SK-N-SH (cell line): ENCODE measurements at regions not wholly inside any gene's neighbourhood (a gene's known extent, or its start where the extent isn't known, plus 50 kb on each side); places are given as distances from the start of the nearest gene placed in this dataset.
"Not testable (repeated sequence)": the region's sequence is repeated elsewhere in the genome, so short reads cannot be mapped to it uniquely, and the experiment has no call there.

Experiments used
- CTCF ChIA-PET: fragments of 300-600, 350-600 bp; formaldehyde crosslinking; extraction: SDS; loops from one replicate; lab custom pipeline; 2021; lab: Yijun Ruan, JAX
- POLR2A ChIA-PET: fragments of 350-600 bp; sonication (Branson Sonifier 250); formaldehyde crosslinking; extraction: SDS; loops from one replicate; lab custom pipeline; 2020; ENCODE audit warnings: antibody characterized with exemption, inconsistent platforms; lab: Yijun Ruan, JAX
- DNase-seq: peaks from one replicate; pipeline ENCODE4 v3.0.0; 2012
- H2AFZ ChIP-seq: fragments of 200-600 bp; sonication (generic); 2 replicates; pipeline ENCODE4 v1.8.1; 2016; ENCODE audit warnings: antibody characterized with exemption, mild to moderate bottlenecking, low read depth
- H3F3A ChIP-seq: fragments of 200-600 bp; sonication (generic); replicated peaks from 2 replicates; pipeline ENCODE3; 2016; ENCODE audit warnings: antibody characterized with exemption, mild to moderate bottlenecking; ENCODE audit not compliant: insufficient read depth
- H3K27ac ChIP-seq, 2 experiments: fragments of 200-500 bp in 1 of 2; fragments of 200-600 bp in 1 of 2; sonication (Bioruptor generic) in 1 of 2; sonication (generic), shearing (Covaris generic) in 1 of 2; 2 replicates each; pipeline versions ENCODE4 v1.5.1 to v1.6.1; 2014 to 2016; ENCODE audit warnings: low read depth in 2 of 2, inconsistent platforms in 1 of 2, low read length in 1 of 2, mild to moderate bottlenecking in 1 of 2, mixed read lengths in 1 of 2
- H3K27me3 ChIP-seq: fragments of 200-600 bp; sonication (generic), shearing (Covaris generic); 2 replicates; pipeline ENCODE4 v1.6.1; 2016; ENCODE audit warnings: mixed run types; ENCODE audit not compliant: insufficient read depth
- H3K36me3 ChIP-seq, 2 experiments: fragments of 200-500 bp in 1 of 2; fragments of 200-600 bp in 1 of 2; sonication (Bioruptor generic) in 1 of 2; sonication (generic) in 1 of 2; replicated peaks in 1 of 2; 2 replicates each; pipeline versions ENCODE3 to v1.5.1; 2014 to 2016; ENCODE audit warnings: low read length in 1 of 2, mild to moderate bottlenecking in 1 of 2; ENCODE audit not compliant: insufficient read depth in 2 of 2, control insufficient read depth in 1 of 2
- H3K4me1 ChIP-seq, 2 experiments: fragments of 200-500 bp in 1 of 2; fragments of 200-600 bp in 1 of 2; sonication (Bioruptor generic) in 1 of 2; sonication (generic), shearing (Covaris generic) in 1 of 2; 2 replicates each; pipeline versions ENCODE4 v1.5.1 to v1.6.1; 2014 to 2016; ENCODE audit warnings: low read depth in 1 of 2, low read length in 1 of 2, mixed run types in 1 of 2; ENCODE audit not compliant: insufficient read depth in 2 of 2, control insufficient read depth in 1 of 2
- H3K4me2 ChIP-seq: fragments of 200-600 bp; sonication (generic), shearing (Covaris generic); 2 replicates; pipeline ENCODE4 v1.6.1; 2017; ENCODE audit warnings: mixed run types
- H3K4me3 ChIP-seq, 2 experiments: fragments of 200-500 bp in 1 of 2; fragments of 200-600 bp in 1 of 2; sonication (Bioruptor generic) in 1 of 2; sonication (generic), shearing (Covaris generic) in 1 of 2; 2 replicates each; pipeline versions ENCODE4 v1.5.1 to v1.8.1; 2014 to 2016; ENCODE audit warnings: low read depth in 2 of 2, inconsistent platforms in 1 of 2, low read length in 1 of 2, mild to moderate bottlenecking in 1 of 2, mixed read lengths in 1 of 2, moderate library complexity in 1 of 2
- H3K79me2 ChIP-seq: fragments of 200-600 bp; sonication (generic); 2 replicates; pipeline ENCODE4 v1.8.1; 2017; ENCODE audit warnings: mild to moderate bottlenecking; ENCODE audit not compliant: insufficient read depth
- H3K9ac ChIP-seq: fragments of 200-600 bp; sonication (generic); 2 replicates; pipeline ENCODE4 v1.6.1; 2017; ENCODE audit warnings: mixed run types
- H3K9me2 ChIP-seq: fragments of 200-600 bp; sonication (generic); 2 replicates; pipeline ENCODE4 v1.6.1; 2017; ENCODE audit warnings: mixed run types
- H3K9me3 ChIP-seq: fragments of 200-600 bp; sonication (generic); 2 replicates; pipeline ENCODE4 v1.6.1; 2017; ENCODE audit warnings: mixed run types, mild to moderate bottlenecking, moderate library complexity
- H4K20me1 ChIP-seq: fragments of 200-600 bp; sonication (generic); 2 replicates; pipeline ENCODE4 v1.6.1; 2017; ENCODE audit warnings: mild to moderate bottlenecking, mixed run types; ENCODE audit not compliant: insufficient read depth
- EP300 ChIP-seq, 2 experiments: IDR thresholded peaks; 2 replicates each; pipeline versions ENCODE4 v1.4.0 to v1.6.1; 2012; ENCODE audit warnings: borderline replicate concordance in 1 of 2, low read depth in 1 of 2, low read length in 1 of 2
- FOXM1 ChIP-seq: IDR thresholded peaks from 2 replicates; pipeline ENCODE4 v1.4.0; 2012; ENCODE audit warnings: low read depth, mild to moderate bottlenecking
- MEF2A ChIP-seq: IDR thresholded peaks from 2 replicates; pipeline ENCODE4 v1.4.0; 2012; ENCODE audit warnings: low read depth, borderline replicate concordance
- RFX5 ChIP-seq: IDR thresholded peaks from 2 replicates; pipeline ENCODE4 v1.6.1; 2012; ENCODE audit warnings: mild to moderate bottlenecking, improper control_type of control experiment, low read length
- RXRA ChIP-seq: IDR thresholded peaks from 2 replicates; pipeline ENCODE4 v1.4.0; 2012; ENCODE audit warnings: low read depth, mild to moderate bottlenecking, borderline replicate concordance
- SIN3A ChIP-seq: IDR thresholded peaks from 2 replicates; pipeline ENCODE4 v1.6.1; 2012; ENCODE audit warnings: low read depth, mild to moderate bottlenecking, low read length, moderate library complexity, borderline replicate concordance
- SMC3 ChIP-seq: IDR thresholded peaks from 2 replicates; pipeline ENCODE4 v1.6.1; 2012; ENCODE audit warnings: low read depth, low read length, improper control_type of control experiment
- TAF1 ChIP-seq: IDR thresholded peaks from 2 replicates; pipeline ENCODE4 v1.6.1; 2012; ENCODE audit warnings: low read depth, mild to moderate bottlenecking, low read length, moderate library complexity, borderline replicate concordance
- TCF12 ChIP-seq: IDR thresholded peaks from 2 replicates; pipeline ENCODE4 v1.4.0; 2012
- YY1 ChIP-seq: IDR thresholded peaks from 2 replicates; pipeline ENCODE4 v1.4.0; 2012; ENCODE audit warnings: low read depth, mild to moderate bottlenecking
- WGBS: methylation state at CpG from one replicate; pipeline ENCODE4 v1.1.6; 2017; ENCODE audit warnings: low lambda C conversion rate; 5-methylcytosine and 5-hydroxymethylcytosine counted together
- TF ChIP-seq, protein P1 (sequence below): IDR thresholded peaks from 2 replicates; pipeline ENCODE4; 2012
- TF ChIP-seq, protein P2 (sequence below): fragments of 150-350 bp; IDR thresholded peaks from 2 replicates; pipeline ENCODE4 v1.6.1; 2016; ENCODE audit warnings: mild to moderate bottlenecking, low read depth, low read length
- TF ChIP-seq, protein P3 (sequence below): IDR thresholded peaks from 2 replicates; pipeline ENCODE4 v1.4.0; 2012; ENCODE audit warnings: low read depth
- TF ChIP-seq, protein P4 (sequence below): fragments of 200-600 bp; sonication (generic); IDR thresholded peaks from 2 replicates; pipeline ENCODE4 v1.6.1; 2017; ENCODE audit warnings: antibody characterized with exemption, mild to moderate bottlenecking, moderate library complexity

DNA sequence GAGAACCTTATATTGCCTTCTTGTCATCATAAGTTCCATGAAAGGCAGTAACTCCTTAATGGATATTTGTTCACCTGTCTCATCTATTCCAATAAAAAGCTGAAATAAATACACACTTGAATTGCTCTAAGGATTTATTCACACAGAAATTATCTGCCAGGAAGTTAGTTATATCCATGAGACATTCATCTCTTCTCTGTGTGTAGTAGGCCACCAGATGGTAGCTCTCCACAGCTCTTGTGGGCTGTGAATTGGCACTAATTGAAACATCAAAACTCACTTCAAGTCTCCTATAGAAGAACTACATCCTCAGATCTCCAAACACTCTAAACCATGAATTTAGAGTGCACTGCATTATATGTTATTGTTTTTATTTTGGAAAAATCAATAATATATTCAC is 189.6 kb downstream of the DSC3 start:
- Histone ChIP-seq H3K9ac (no peak overlapping the region), H3K27ac (no peak overlapping the region), H3K9me3 (no peaks in the 10 kb centered on the region), H3K4me2 (no peak overlapping the region), H2AFZ (no peak overlapping the region), H3F3A (no peaks in the 10 kb centered on the region), H3K4me1 (no peaks in the 10 kb centered on the region), H3K9me2 (no peaks in the 10 kb centered on the region), H3K79me2 (no peaks in the 10 kb centered on the region), H4K20me1 (no peaks in the 10 kb centered on the region), H3K36me3 (no peaks in the 10 kb centered on the region), H3K4me3 (no peak overlapping the region), H3K27me3 (no peaks in the 10 kb centered on the region)
- DNase-seq: no peak
- TF ChIP-seq FOXM1: no peak
- TF ChIP-seq TAF1: no peak
- TF ChIP-seq, protein P1, sequence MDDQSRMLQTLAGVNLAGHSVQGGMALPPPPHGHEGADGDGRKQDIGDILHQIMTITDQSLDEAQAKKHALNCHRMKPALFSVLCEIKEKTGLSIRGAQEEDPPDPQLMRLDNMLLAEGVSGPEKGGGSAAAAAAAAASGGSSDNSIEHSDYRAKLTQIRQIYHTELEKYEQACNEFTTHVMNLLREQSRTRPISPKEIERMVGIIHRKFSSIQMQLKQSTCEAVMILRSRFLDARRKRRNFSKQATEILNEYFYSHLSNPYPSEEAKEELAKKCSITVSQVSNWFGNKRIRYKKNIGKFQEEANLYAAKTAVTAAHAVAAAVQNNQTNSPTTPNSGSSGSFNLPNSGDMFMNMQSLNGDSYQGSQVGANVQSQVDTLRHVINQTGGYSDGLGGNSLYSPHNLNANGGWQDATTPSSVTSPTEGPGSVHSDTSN: no peak
- no peak for TF ChIP-seq YY1
- no peak for TF ChIP-seq SIN3A
- no peak for TF ChIP-seq EP300 (IDR thresholded peaks at IDR 0.05; ENCODE audit: borderline replicate concordance in 1 of 2, low read depth in 1 of 2, low read length in 1 of 2)
- ChIA-PET POLR2A (no interaction called here), CTCF (no interaction called here)

DNA sequence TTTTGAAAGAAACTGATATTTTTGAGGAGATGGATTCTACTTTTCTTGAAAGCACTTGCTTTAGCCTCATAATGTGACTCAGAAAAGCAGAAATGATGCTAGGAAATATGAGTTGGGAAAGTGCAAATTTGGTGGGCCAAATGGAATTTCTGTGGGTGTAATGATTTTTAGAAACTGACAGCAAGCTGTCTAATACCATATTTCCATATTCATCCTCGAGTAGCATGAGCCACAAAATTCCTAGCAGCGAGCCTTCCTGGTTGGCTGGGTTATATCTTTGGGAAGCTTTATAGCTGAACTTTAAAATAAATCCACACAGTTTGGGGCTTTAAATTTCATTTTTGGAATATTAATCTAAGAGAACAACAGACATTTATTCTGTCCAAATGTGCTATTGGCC is 190.0 kb downstream of the DSC3 start:
- no peaks in the 10 kb centered on the region for H3K79me2 ChIP-seq
- CTCF ChIA-PET: no interaction called here
- TF ChIP-seq, protein P2, sequence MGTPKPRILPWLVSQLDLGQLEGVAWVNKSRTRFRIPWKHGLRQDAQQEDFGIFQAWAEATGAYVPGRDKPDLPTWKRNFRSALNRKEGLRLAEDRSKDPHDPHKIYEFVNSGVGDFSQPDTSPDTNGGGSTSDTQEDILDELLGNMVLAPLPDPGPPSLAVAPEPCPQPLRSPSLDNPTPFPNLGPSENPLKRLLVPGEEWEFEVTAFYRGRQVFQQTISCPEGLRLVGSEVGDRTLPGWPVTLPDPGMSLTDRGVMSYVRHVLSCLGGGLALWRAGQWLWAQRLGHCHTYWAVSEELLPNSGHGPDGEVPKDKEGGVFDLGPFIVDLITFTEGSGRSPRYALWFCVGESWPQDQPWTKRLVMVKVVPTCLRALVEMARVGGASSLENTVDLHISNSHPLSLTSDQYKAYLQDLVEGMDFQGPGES: no peak
- TF ChIP-seq, protein P3, sequence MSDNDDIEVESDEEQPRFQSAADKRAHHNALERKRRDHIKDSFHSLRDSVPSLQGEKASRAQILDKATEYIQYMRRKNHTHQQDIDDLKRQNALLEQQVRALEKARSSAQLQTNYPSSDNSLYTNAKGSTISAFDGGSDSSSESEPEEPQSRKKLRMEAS: no peak
- TF ChIP-seq, protein P4, sequence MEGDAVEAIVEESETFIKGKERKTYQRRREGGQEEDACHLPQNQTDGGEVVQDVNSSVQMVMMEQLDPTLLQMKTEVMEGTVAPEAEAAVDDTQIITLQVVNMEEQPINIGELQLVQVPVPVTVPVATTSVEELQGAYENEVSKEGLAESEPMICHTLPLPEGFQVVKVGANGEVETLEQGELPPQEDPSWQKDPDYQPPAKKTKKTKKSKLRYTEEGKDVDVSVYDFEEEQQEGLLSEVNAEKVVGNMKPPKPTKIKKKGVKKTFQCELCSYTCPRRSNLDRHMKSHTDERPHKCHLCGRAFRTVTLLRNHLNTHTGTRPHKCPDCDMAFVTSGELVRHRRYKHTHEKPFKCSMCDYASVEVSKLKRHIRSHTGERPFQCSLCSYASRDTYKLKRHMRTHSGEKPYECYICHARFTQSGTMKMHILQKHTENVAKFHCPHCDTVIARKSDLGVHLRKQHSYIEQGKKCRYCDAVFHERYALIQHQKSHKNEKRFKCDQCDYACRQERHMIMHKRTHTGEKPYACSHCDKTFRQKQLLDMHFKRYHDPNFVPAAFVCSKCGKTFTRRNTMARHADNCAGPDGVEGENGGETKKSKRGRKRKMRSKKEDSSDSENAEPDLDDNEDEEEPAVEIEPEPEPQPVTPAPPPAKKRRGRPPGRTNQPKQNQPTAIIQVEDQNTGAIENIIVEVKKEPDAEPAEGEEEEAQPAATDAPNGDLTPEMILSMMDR: no peak
- TF ChIP-seq TCF12: no peak
- TF ChIP-seq MEF2A: no peak
- no peak for TF ChIP-seq EP300 (IDR thresholded peaks at IDR 0.05; ENCODE audit: borderline replicate concordance in 1 of 2, low read depth in 1 of 2, low read length in 1 of 2)
- TF ChIP-seq RFX5: no peak
- TF ChIP-seq SMC3: no peak
- no peak for TF ChIP-seq RXRA
- TF ChIP-seq, all 33 proteins: peak for 0
- no peaks in the 10 kb centered on the region for H3K9me2 ChIP-seq
- H3K4me3 ChIP-seq: no peak overlapping the region
- H3K4me2 ChIP-seq: no peak overlapping the region
- no peak for DNase-seq
- no peaks in the 10 kb centered on the region for H3K9me3 ChIP-seq
- no peak overlapping the region for H3K27ac ChIP-seq
- WGBS: 0% methylated on average over 2 of the region's 2 CpGs
- no peaks in the 10 kb centered on the region for H3K4me1 ChIP-seq
- no peak overlapping the region for H2AFZ ChIP-seq
- POLR2A ChIA-PET: no interaction called here
- no peak overlapping the region for H3K9ac ChIP-seq
- no peaks in the 10 kb centered on the region for H3K36me3 ChIP-seq
- H3F3A ChIP-seq: no peaks in the 10 kb centered on the region
- H3K27me3 ChIP-seq: no peaks in the 10 kb centered on the region
- no peaks in the 10 kb centered on the region for H4K20me1 ChIP-seq

DNA sequence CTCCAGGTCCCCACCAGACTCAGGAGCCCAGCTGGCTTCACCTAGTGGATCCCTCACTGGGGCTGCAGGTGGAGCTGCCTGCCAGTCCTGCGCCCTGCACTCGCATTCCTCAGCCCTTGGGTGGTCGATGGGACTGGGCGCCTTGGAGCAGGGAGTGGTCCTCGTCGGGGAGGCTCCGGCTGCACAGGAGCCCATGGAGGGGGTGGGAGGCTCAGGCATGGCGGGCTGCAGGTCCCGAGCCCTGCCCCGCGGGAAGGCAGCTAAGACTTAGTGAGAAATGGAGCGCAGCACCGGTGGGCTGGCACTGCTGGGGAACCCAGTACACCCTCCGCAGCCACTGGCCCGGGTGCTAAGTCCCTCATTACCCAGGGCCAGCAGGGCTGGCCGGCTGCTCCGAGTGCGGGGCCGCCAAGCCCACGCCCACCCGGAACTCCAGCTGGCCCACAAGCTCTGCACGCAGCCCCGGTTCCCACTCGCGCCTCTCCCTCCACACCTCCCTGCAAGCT is 203.4 kb downstream of the DSC3 start:
- H4K20me1 ChIP-seq, POLR2A ChIA-PET, H3K9ac ChIP-seq, H3K9me3 ChIP-seq, H3K4me3 ChIP-seq, H3F3A ChIP-seq, H3K9me2 ChIP-seq, H3K27me3 ChIP-seq, H2AFZ ChIP-seq, H3K27ac ChIP-seq, H3K36me3 ChIP-seq, H3K4me2 ChIP-seq, H3K79me2 ChIP-seq, DNase-seq, CTCF ChIA-PET, H3K4me1 ChIP-seq: not testable (repeated sequence)
- WGBS: 80% methylated on average over 3 of the region's 25 CpGs
